Bronchial epithelial cell (primary cell): ENCODE measurements at regions not wholly inside any gene's neighbourhood (a gene's known extent, or its start where the extent isn't known, plus 50 kb on each side); places are given as distances from the start of the nearest gene placed in this dataset.

Experiments used
- DNase-seq: peaks from one replicate; pipeline ENCODE4 v3.0.0-alpha.2; 2010; ENCODE audit warnings: low read depth
- FAIRE-seq: peaks from 2 replicates; lab custom pipeline; 2011; peaks lifted over from hg19 to GRCh38; lab: Jason Lieb, UNC
- H3K27me3 ChIP-seq: 2 replicates; pipeline ENCODE4 v1.5.1; 2011; ENCODE audit warnings: low read length; ENCODE audit not compliant: control insufficient read depth, insufficient read depth
- H3K36me3 ChIP-seq: 2 replicates; pipeline ENCODE4 v1.5.1; 2011; ENCODE audit warnings: low read length; ENCODE audit not compliant: control insufficient read depth, insufficient read depth
- H3K4me3 ChIP-seq: 2 replicates; pipeline ENCODE4 v1.5.1; 2011; ENCODE audit warnings: mild to moderate bottlenecking, low read depth, low read length, control low read depth
- TF ChIP-seq, protein P1 (sequence below): IDR thresholded peaks from 2 replicates; pipeline ENCODE4 v1.5.1; 2011; ENCODE audit warnings: mild to moderate bottlenecking, moderate library complexity, low read length, control low read depth, inconsistent platforms; ENCODE audit not compliant: insufficient read depth, severe bottlenecking

DNA sequence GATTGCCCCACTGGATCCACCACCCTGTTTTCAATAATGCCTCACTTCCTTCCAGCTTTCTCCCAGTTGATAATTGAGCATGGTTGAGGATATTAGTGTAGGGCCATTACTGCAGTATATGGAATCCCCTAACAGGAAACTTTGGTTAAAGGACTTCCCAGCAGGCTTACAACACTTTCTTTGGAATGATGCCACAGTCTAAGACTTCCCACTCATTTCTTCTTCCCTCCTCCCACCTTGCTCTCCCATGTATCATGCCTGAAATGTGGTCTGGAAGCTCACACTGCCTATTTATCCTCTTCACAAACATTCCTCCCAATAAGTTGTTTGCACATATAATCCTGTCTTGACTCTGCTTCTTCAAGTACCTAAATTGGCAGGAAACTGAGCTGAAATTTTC, 863.3 kb downstream of the CENPC start:
- Histone ChIP-seq H3K36me3 (no peaks in the 10 kb centered on the region), H3K4me3 (no peak overlapping the region), H3K27me3 (no peaks in the 10 kb centered on the region)
- peak; percentile 4 for DNase-seq
- no peak for FAIRE-seq
- TF ChIP-seq, protein P1, sequence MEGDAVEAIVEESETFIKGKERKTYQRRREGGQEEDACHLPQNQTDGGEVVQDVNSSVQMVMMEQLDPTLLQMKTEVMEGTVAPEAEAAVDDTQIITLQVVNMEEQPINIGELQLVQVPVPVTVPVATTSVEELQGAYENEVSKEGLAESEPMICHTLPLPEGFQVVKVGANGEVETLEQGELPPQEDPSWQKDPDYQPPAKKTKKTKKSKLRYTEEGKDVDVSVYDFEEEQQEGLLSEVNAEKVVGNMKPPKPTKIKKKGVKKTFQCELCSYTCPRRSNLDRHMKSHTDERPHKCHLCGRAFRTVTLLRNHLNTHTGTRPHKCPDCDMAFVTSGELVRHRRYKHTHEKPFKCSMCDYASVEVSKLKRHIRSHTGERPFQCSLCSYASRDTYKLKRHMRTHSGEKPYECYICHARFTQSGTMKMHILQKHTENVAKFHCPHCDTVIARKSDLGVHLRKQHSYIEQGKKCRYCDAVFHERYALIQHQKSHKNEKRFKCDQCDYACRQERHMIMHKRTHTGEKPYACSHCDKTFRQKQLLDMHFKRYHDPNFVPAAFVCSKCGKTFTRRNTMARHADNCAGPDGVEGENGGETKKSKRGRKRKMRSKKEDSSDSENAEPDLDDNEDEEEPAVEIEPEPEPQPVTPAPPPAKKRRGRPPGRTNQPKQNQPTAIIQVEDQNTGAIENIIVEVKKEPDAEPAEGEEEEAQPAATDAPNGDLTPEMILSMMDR, result no peak

DNA sequence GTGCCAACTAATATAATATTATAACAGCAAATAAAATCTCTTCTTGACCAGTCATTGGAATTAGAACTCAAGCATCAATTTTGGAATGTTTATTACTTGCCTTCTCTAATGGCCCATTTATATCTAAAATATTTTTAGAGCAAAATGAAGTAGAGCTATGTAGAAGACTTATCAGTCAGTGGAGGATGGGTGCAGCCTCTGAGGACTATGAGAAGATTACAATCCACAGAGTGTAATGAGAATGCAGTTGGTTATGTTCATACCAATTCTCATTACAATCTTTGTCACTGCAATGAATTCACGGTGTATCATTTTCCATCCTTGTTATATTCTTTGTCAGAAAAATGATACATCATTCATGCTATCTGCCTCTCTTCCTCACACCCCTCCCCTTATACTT, 878.1 kb downstream of the CENPC start:
- FAIRE-seq (no peak), DNase-seq (no peak)
- Histone ChIP-seq H3K4me3 (no peak overlapping the region), H3K36me3 (no peaks in the 10 kb centered on the region), H3K27me3 (no peaks in the 10 kb centered on the region)
- TF ChIP-seq, protein P1, result no peak

DNA sequence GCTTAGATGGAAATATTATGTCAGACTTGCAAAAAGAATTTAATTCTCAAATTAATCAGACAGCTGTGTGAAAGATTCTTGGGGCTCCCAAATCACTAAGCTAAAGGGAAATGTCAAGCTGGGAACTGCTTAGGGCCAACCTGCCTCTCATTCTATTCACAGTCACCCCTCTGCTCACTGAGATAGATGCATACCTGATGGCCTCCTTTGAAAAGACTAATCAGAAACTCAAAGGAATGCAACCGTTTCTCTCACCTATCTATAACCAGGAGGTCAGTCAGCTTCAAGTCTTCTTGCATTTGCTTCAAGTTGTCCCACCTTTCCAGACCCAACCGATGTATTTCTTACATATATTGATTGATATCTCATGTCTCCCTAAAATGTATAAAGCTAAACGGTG, 882.7 kb downstream of the CENPC start:
- DNase-seq, result no peak
- Histone ChIP-seq H3K36me3 (no peaks in the 10 kb centered on the region), H3K4me3 (no peak overlapping the region), H3K27me3 (no peaks in the 10 kb centered on the region)
- no peak for FAIRE-seq
- TF ChIP-seq, protein P1, result no peak

DNA sequence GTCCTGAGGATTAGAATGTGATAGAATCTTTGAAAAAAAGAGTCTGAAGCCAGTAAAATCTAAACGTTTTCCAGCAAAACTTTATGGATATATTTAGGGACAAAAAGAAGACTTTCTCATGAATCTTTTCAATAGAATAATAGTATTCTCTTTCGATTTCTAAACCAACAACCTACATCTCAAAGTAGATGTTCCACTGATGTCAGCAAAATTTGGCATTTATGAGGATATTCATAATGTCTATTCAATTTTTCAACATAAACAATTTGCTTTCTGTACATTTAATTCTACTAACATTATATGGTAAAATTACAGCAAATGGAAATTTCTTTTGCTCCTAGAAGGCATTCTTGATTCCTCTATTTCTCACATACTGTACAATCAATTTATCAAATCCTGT, 886.5 kb downstream of the CENPC start:
- Histone ChIP-seq H3K4me3 (no peak overlapping the region), H3K27me3 (no peaks in the 10 kb centered on the region), H3K36me3 (no peaks in the 10 kb centered on the region)
- DNase-seq (no peak), FAIRE-seq (no peak)
- TF ChIP-seq, protein P1, result no peak

DNA sequence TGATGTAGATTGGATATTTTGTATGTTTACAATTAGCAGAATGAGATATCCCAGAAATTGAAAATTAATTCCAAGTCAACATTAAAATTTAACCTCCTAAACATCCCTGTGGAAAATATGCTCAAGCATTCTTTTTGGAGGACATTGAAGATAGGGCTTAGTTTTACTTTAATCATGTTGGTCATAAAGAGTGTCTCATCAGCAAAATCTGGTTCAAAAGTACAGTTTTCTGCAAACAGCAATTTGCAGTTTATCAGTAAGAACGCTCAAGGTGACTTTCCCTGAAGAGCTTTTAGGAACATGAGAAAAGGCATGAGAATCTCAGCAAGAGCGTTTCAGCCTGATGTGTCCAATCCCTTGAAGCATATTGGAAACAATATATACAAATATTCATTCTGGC, 889.8 kb downstream of the CENPC start:
- H3K36me3 ChIP-seq, result no peaks in the 10 kb centered on the region
- no peaks in the 10 kb centered on the region for H3K27me3 ChIP-seq
- DNase-seq (no peak), FAIRE-seq (no peak)
- H3K4me3 ChIP-seq, result no peak overlapping the region
- TF ChIP-seq, protein P1, result no peak

DNA sequence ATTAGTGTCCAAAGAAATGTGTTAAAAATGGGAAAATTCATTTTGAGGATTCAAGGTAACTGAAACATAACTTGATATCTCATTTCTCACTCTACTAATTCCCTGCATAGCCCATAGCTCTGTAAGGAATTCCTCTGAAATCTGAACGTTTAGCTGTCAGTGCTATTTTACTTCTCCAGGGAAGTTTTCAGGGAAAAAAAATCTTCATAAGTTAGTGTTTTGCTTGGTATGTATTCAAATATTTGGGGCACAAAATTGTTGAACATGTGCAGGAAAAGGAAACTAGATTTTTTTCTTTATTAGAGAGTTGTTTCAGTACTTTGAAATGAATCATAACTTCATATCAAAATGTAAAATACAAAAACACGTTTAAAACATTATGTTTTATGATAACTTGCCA, 891.4 kb downstream of the CENPC start:
- no peak for FAIRE-seq

More for the DNA sequence above, 891.4 kb downstream of the CENPC start:
- no peak for DNase-seq
- Histone ChIP-seq H3K36me3 (no peaks in the 10 kb centered on the region), H3K4me3 (no peak overlapping the region), H3K27me3 (no peaks in the 10 kb centered on the region)
- TF ChIP-seq, protein P1, result no peak
